GM23338 (cell line): ENCODE measurements at regions not wholly inside any gene's neighbourhood (a gene's known extent, or its start where the extent isn't known, plus 50 kb on each side); places are given as distances from the start of the nearest gene placed in this dataset.
A peak's percentile ranks its signal among the peaks of the same experiment; 100 is the strongest.

Experiments used
- ATAC-seq: fragments of 200-7000 bp; cut with Tn5 transposase; 3 replicates; pipeline ENCODE4 v1.9.1; 2020
- DNase-seq: peaks from one replicate; pipeline ENCODE4 v3.0.0-alpha.2; 2015; ENCODE audit warnings: low spot score
- H2AFZ ChIP-seq: fragments of 200-600 bp; sonication (generic); 2 replicates; pipeline ENCODE4 v1.8.0; 2016; ENCODE audit warnings: antibody characterized with exemption, mild to moderate bottlenecking, moderate library complexity
- H3F3A ChIP-seq: fragments of 200-600 bp; sonication (generic); replicated peaks from 2 replicates; pipeline ENCODE4 v1.8.0; 2017; ENCODE audit warnings: antibody characterized with exemption, mixed run types, low read depth
- H3K27ac ChIP-seq: fragments of 200-600 bp; sonication (generic); 2 replicates; pipeline ENCODE4 v1.6.1; 2016; ENCODE audit warnings: low read depth
- H3K27me3 ChIP-seq: fragments of 200-600 bp; sonication (generic); 2 replicates; pipeline ENCODE4 v1.8.0; 2016; ENCODE audit warnings: mild to moderate bottlenecking, mixed run types, moderate library complexity; ENCODE audit not compliant: insufficient read depth
- H3K36me3 ChIP-seq: fragments of 200-600 bp; sonication (generic); 2 replicates; pipeline ENCODE4 v1.8.0; 2016; ENCODE audit warnings: mild to moderate bottlenecking; ENCODE audit not compliant: insufficient read depth
- H3K4me1 ChIP-seq: fragments of 200-600 bp; sonication (generic); 2 replicates; pipeline ENCODE4 v1.8.0; 2016; ENCODE audit warnings: mild to moderate bottlenecking, moderate library complexity; ENCODE audit not compliant: insufficient read depth
- H3K4me2 ChIP-seq: fragments of 200-600 bp; sonication (generic); 2 replicates; pipeline ENCODE4 v1.7.1; 2017; ENCODE audit warnings: mixed run types
- H3K4me3 ChIP-seq: fragments of 200-600 bp; sonication (generic); 2 replicates; pipeline ENCODE4 v1.6.1; 2016; ENCODE audit warnings: mixed run types
- H3K79me2 ChIP-seq: fragments of 200-600 bp; sonication (generic); replicated peaks from 2 replicates; pipeline ENCODE4 v1.8.0; 2017; ENCODE audit warnings: mild to moderate bottlenecking; ENCODE audit not compliant: insufficient read depth
- H3K9me2 ChIP-seq: fragments of 200-600 bp; sonication (generic); 2 replicates; pipeline ENCODE4 v1.8.0; 2017; ENCODE audit not compliant: insufficient read depth
- H4K20me1 ChIP-seq: fragments of 200-600 bp; sonication (generic); replicated peaks from 2 replicates; pipeline ENCODE4 v1.8.0; 2017; ENCODE audit warnings: mild to moderate bottlenecking; ENCODE audit not compliant: insufficient read depth
- H3K27ac Mint-ChIP-seq: 2 replicates; pipeline ENCODE4 v1.8.0; 2020; ENCODE audit warnings: inconsistent platforms, mild to moderate bottlenecking, moderate library complexity, mixed read lengths
- H3K27me3 Mint-ChIP-seq: 3 replicates; pipeline ENCODE4 v1.8.0; 2022; ENCODE audit warnings: low read depth, mild to moderate bottlenecking, moderate library complexity, mixed read lengths, inconsistent platforms; ENCODE audit not compliant: insufficient read depth, poor library complexity
- H3K36me3 Mint-ChIP-seq: 3 replicates; pipeline ENCODE4 v1.8.0; 2021; ENCODE audit warnings: low read depth, mild to moderate bottlenecking, inconsistent platforms, moderate library complexity, mixed read lengths
- H3K4me1 Mint-ChIP-seq: 3 replicates; pipeline ENCODE4 v1.8.0; 2020; ENCODE audit warnings: mild to moderate bottlenecking, inconsistent platforms, mixed read lengths
- H3K4me3 Mint-ChIP-seq: 3 replicates; pipeline ENCODE4 v1.8.0; 2021; ENCODE audit warnings: moderate library complexity, mild to moderate bottlenecking, inconsistent platforms, mixed read lengths
- H3K9me3 Mint-ChIP-seq: 3 replicates; pipeline ENCODE4 v1.8.0; 2020; ENCODE audit warnings: moderate library complexity, mild to moderate bottlenecking, inconsistent platforms, mixed read lengths
- CREB1 ChIP-seq: fragments of 250-450 bp; sonication (Bioruptor Pico); IDR thresholded peaks from 2 replicates; pipeline ENCODE4 v1.5.0; 2020; ENCODE audit warnings: low read depth, mild to moderate bottlenecking, moderate library complexity
- EZH2phosphoT487 ChIP-seq: fragments of 200-600 bp; sonication (generic); IDR thresholded peaks from one replicate; pipeline ENCODE4 v1.8.1; 2018; ENCODE audit warnings: antibody characterized with exemption; ENCODE audit not compliant: unreplicated experiment
- STAT1 ChIP-seq: IDR thresholded peaks from one replicate; pipeline ENCODE4 v1.6.1; 2016; ENCODE audit warnings: antibody characterized with exemption; ENCODE audit not compliant: unreplicated experiment
- ZNF114 ChIP-seq: fragments of 250-450 bp; sonication (Bioruptor Pico); IDR thresholded peaks from 2 replicates; pipeline ENCODE4 v1.5.0; 2020; ENCODE audit warnings: mild to moderate bottlenecking, moderate library complexity
- TF ChIP-seq, protein P1 (sequence below), 2 experiments: fragments of 200-600 bp in 1 of 2; sonication (generic) in 1 of 2; conservative IDR thresholded peaks; 2 replicates each; pipeline versions ENCODE4 v1.5.1 to v1.6.1; 2016 to 2017; ENCODE audit warnings: antibody characterized with exemption in 2 of 2, low read depth in 2 of 2, mild to moderate bottlenecking in 2 of 2, moderate library complexity in 1 of 2
- TF ChIP-seq, protein P2 (sequence below): fragments of 250-450 bp; sonication (Bioruptor Pico); IDR thresholded peaks from 2 replicates; pipeline ENCODE4 v1.5.0; 2020; ENCODE audit warnings: mild to moderate bottlenecking, moderate library complexity

DNA sequence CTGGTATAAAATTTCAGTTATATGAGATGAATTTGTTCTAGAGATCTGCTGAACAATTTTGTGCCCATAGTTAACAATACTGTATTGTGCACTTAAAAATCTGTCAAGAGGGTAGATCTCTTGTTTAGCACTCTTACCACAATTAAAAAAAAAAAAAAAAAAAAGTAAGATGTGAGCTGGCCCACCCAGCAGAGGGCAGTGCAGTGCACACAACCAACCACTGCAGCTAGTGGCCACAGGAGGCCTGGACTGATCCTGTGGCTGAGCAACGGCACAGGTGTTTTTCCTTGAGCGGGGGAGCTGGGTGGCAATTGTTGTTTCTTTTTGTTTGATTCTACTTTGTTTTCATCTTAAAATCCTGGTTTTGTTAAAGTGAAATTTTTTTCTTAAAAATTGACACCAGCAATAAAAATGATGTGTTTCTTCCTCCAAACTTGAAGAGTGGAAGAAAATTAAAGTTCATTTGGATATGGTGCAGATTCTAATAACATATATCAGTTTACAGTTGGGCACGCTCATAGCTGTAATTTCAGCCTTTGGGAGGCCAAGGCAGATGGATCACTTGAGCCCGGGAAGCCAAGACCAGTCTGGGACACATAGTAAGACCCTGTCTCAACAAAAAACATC, 171.1 kb upstream of the TBX20 start:
- H3K27ac ChIP-seq = no peak overlapping the region
- H3K27ac Mint-ChIP-seq = no peak overlapping the region

More for the DNA sequence above, 171.1 kb upstream of the TBX20 start:
- Mint-ChIP-seq H3K27me3 (peaks cover 2% of the 10 kb centered on the region), H3K4me1 (no peaks in the 10 kb centered on the region; the same call in 2 of the 3 replicates), H3K4me3 (no peak overlapping the region), H3K36me3 (peaks cover 17% of the 10 kb centered on the region; the same call in 2 of the 3 replicates), H3K9me3 (peaks cover 34% of the 10 kb centered on the region)
- Histone ChIP-seq H3F3A (no peaks in the 10 kb centered on the region), H3K4me1 (no peaks in the 10 kb centered on the region), H3K79me2 (no peaks in the 10 kb centered on the region), H3K36me3 (no peaks in the 10 kb centered on the region), H3K4me3 (no peak overlapping the region), H3K4me2 (no peak overlapping the region), H2AFZ (no peak overlapping the region), H4K20me1 (no peaks in the 10 kb centered on the region), H3K27me3 (no peaks in the 10 kb centered on the region; the same call in 1 of the 2 replicates), H3K9me2 (no peaks in the 10 kb centered on the region)
- DNase-seq (peak; percentile 76), ATAC-seq (peak; percentile 86)
- no peak for TF ChIP-seq EZH2phosphoT487
- TF ChIP-seq ZNF114 (CRISPR knock-in tag) = no peak
- no peak for TF ChIP-seq STAT1
- TF ChIP-seq, protein P1, sequence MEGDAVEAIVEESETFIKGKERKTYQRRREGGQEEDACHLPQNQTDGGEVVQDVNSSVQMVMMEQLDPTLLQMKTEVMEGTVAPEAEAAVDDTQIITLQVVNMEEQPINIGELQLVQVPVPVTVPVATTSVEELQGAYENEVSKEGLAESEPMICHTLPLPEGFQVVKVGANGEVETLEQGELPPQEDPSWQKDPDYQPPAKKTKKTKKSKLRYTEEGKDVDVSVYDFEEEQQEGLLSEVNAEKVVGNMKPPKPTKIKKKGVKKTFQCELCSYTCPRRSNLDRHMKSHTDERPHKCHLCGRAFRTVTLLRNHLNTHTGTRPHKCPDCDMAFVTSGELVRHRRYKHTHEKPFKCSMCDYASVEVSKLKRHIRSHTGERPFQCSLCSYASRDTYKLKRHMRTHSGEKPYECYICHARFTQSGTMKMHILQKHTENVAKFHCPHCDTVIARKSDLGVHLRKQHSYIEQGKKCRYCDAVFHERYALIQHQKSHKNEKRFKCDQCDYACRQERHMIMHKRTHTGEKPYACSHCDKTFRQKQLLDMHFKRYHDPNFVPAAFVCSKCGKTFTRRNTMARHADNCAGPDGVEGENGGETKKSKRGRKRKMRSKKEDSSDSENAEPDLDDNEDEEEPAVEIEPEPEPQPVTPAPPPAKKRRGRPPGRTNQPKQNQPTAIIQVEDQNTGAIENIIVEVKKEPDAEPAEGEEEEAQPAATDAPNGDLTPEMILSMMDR (conservative IDR thresholded peaks at IDR 0.05; ENCODE audit: low read depth in 2 of 2) = peak; percentile 76 to 80
- TF ChIP-seq, protein P2, sequence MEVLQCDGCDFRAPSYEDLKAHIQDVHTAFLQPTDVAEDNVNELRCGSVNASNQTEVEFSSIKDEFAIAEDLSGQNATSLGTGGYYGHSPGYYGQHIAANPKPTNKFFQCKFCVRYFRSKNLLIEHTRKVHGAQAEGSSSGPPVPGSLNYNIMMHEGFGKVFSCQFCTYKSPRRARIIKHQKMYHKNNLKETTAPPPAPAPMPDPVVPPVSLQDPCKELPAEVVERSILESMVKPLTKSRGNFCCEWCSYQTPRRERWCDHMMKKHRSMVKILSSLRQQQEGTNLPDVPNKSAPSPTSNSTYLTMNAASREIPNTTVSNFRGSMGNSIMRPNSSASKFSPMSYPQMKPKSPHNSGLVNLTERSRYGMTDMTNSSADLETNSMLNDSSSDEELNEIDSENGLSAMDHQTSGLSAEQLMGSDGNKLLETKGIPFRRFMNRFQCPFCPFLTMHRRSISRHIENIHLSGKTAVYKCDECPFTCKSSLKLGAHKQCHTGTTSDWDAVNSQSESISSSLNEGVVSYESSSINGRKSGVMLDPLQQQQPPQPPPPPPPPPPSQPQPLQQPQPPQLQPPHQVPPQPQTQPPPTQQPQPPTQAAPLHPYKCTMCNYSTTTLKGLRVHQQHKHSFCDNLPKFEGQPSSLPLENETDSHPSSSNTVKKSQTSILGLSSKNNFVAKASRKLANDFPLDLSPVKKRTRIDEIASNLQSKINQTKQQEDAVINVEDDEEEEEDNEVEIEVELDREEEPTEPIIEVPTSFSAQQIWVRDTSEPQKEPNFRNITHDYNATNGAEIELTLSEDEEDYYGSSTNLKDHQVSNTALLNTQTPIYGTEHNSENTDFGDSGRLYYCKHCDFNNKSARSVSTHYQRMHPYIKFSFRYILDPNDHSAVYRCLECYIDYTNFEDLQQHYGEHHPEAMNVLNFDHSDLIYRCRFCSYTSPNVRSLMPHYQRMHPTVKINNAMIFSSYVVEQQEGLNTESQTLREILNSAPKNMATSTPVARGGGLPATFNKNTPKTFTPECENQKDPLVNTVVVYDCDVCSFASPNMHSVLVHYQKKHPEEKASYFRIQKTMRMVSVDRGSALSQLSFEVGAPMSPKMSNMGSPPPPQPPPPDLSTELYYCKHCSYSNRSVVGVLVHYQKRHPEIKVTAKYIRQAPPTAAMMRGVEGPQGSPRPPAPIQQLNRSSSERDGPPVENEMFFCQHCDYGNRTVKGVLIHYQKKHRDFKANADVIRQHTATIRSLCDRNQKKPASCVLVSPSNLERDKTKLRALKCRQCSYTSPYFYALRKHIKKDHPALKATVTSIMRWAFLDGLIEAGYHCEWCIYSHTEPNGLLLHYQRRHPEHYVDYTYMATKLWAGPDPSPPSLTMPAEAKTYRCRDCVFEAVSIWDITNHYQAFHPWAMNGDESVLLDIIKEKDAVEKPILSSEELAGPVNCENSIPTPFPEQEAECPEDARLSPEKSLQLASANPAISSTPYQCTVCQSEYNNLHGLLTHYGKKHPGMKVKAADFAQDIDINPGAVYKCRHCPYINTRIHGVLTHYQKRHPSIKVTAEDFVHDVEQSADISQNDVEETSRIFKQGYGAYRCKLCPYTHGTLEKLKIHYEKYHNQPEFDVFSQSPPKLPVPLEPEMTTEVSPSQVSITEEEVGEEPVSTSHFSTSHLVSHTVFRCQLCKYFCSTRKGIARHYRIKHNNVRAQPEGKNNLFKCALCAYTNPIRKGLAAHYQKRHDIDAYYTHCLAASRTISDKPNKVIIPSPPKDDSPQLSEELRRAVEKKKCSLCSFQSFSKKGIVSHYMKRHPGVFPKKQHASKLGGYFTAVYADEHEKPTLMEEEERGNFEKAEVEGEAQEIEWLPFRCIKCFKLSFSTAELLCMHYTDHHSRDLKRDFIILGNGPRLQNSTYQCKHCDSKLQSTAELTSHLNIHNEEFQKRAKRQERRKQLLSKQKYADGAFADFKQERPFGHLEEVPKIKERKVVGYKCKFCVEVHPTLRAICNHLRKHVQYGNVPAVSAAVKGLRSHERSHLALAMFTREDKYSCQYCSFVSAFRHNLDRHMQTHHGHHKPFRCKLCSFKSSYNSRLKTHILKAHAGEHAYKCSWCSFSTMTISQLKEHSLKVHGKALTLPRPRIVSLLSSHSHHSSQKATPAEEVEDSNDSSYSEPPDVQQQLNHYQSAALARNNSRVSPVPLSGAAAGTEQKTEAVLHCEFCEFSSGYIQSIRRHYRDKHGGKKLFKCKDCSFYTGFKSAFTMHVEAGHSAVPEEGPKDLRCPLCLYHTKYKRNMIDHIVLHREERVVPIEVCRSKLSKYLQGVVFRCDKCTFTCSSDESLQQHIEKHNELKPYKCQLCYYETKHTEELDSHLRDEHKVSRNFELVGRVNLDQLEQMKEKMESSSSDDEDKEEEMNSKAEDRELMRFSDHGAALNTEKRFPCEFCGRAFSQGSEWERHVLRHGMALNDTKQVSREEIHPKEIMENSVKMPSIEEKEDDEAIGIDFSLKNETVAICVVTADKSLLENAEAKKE (CRISPR knock-in tag) = no peak
- no peak for TF ChIP-seq CREB1 (CRISPR knock-in tag)
